GM19397 (cell line): ENCODE measurements at regions not wholly inside any gene's neighbourhood (a gene's known extent, or its start where the extent isn't known, plus 50 kb on each side); places are given as distances from the start of the nearest gene placed in this dataset.

Source experiments
- ATAC-seq: cut with Tn5 transposase; IDR thresholded peaks from one replicate; pipeline ENCODE4 v1.9.1; 2021; ENCODE audit warnings: mild to moderate bottlenecking, moderate library complexity; ENCODE audit not compliant: unreplicated experiment

- ATAC-seq, result no peak
Observed at GRCh38 chr13:73940098-73940497, 194.1 kb downstream of the KLF12 start.

- no peak for ATAC-seq
Observed at GRCh38 chr13:73939603-73940002, 194.6 kb downstream of the KLF12 start.

- no peak for ATAC-seq
Observed at GRCh38 chr13:73939071-73939380, 195.2 kb downstream of the KLF12 start.

- ATAC-seq, result no peak
Observed at GRCh38 chr13:73938372-73939070, 195.7 kb downstream of the KLF12 start.

- ATAC-seq, result no peak
Observed at GRCh38 chr13:73937441-73937840, 196.8 kb downstream of the KLF12 start.

GRCh38 chr13:73935991-73936390, 198.2 kb downstream of the KLF12 start:
- no peak for ATAC-seq

- no peak for ATAC-seq
Observed at GRCh38 chr13:73934771-73935170, 199.4 kb downstream of the KLF12 start.

- no peak for ATAC-seq
Observed at GRCh38 chr13:73934215-73934641, 200.0 kb downstream of the KLF12 start.

- no peak for ATAC-seq
Observed at GRCh38 chr13:73933795-73934194, 200.4 kb downstream of the KLF12 start.

GRCh38 chr13:73932091-73932490, 202.1 kb downstream of the KLF12 start:
- no peak for ATAC-seq

- no peak for ATAC-seq
Observed at GRCh38 chr13:73929287-73929932, 204.8 kb downstream of the KLF12 start.

GRCh38 chr13:73924607-73925006, 209.6 kb downstream of the KLF12 start:
- peak; percentile 77 for ATAC-seq

- ATAC-seq, result no peak
Observed at GRCh38 chr13:73922493-73923393, 211.5 kb downstream of the KLF12 start.

GRCh38 chr13:73918691-73919090, 215.5 kb downstream of the KLF12 start:
- ATAC-seq, result no peak

GRCh38 chr13:73913751-73914518, 220.3 kb downstream of the KLF12 start:
- peak; percentile 62 for ATAC-seq

GRCh38 chr13:73913079-73913740, 221.0 kb downstream of the KLF12 start:
- no peak for ATAC-seq

GRCh38 chr13:73911361-73911760, 222.8 kb downstream of the KLF12 start:
- no peak for ATAC-seq

- ATAC-seq, result no peak
Observed at GRCh38 chr13:73910733-73911132, 223.5 kb downstream of the KLF12 start.

- ATAC-seq, result no peak
Observed at GRCh38 chr13:73908809-73909208, 225.4 kb downstream of the KLF12 start.

GRCh38 chr13:73904625-73905024, 229.6 kb downstream of the KLF12 start:
- ATAC-seq, result no peak
